ENCODE measurements at regions not wholly inside any gene's neighbourhood (a gene's known extent, or its start where the extent isn't known, plus 50 kb on each side); places are given as distances from the start of the nearest gene placed in this dataset.

DNA sequence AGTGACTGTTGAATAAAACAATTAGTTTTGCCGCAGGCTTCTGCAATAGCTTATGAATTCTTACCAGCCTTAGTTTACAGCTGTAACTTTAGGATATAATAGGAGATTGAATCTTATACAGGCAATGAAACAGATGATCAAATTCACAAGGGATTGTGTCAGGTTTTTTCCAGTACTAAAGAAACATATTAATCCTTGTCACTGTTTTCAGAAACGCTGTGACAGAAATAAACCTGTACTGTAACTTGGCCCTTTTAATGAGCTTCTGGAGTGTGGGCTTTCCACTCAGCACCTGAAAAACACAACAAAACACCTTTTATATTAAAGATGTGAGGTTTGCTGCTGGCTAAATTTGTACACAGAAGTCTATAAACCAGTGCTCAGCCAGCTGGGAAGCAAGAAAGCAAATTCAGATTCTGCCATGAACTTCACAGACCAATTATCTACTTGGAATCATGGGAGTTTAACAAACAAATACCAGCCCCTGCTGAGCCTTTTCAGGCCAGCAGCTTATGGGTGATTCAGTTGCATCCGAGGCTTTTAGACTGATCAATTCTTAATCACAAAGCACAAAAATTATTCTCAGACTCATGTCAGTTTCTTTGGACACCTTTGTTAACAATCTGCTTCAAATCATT is 109.5 kb downstream of the FOXG1 start:
- no peak overlapping the region for H3K27ac ChIP-seq (ENCODE audit: low read length)
- H3K4me3 ChIP-seq (ENCODE audit: low read length) = no peak overlapping the region
- H3K36me3 ChIP-seq (replicated peaks; ENCODE audit: low read depth, low read length) = no peaks in the 10 kb centered on the region
- H3K4me2 ChIP-seq (ENCODE audit: low read length) = no peak overlapping the region
- no peaks in the 10 kb centered on the region for H4K20me1 ChIP-seq (ENCODE audit: insufficient read depth, low read length)
- H3K27me3 ChIP-seq (ENCODE audit: low read depth, low read length) = no peaks in the 10 kb centered on the region
- H3K79me2 ChIP-seq (ENCODE audit: low read length) = no peaks in the 10 kb centered on the region
- H3K9me3 ChIP-seq (ENCODE audit: insufficient read depth, low read length) = no peaks in the 10 kb centered on the region
- H3K4me1 ChIP-seq (ENCODE audit: low read length) = no peaks in the 10 kb centered on the region
- no peak overlapping the region for H2AFZ ChIP-seq (ENCODE audit: low read depth, low read length)
- H3K9ac ChIP-seq (ENCODE audit: low read length) = no peak overlapping the region
- TF ChIP-seq EZH2phosphoT487 (IDR thresholded peaks at IDR 0.05; ENCODE audit: low read depth) (no peak), CTCF (IDR thresholded peaks at IDR 0.05; ENCODE audit: low read depth, low read length) (no peak)

- Histone ChIP-seq H3K36me3 (replicated peaks; ENCODE audit: low read depth, low read length) (no peaks in the 10 kb centered on the region), H3K4me3 (ENCODE audit: low read length) (no peak overlapping the region), H3K9ac (ENCODE audit: low read length) (no peak overlapping the region), H2AFZ (ENCODE audit: low read depth, low read length) (no peak overlapping the region), H3K9me3 (ENCODE audit: insufficient read depth, low read length) (no peaks in the 10 kb centered on the region), H3K79me2 (ENCODE audit: low read length) (no peaks in the 10 kb centered on the region), H3K4me2 (ENCODE audit: low read length) (no peak overlapping the region), H3K27me3 (ENCODE audit: low read depth, low read length) (no peaks in the 10 kb centered on the region), H3K4me1 (ENCODE audit: low read length) (no peaks in the 10 kb centered on the region), H4K20me1 (ENCODE audit: insufficient read depth, low read length) (no peaks in the 10 kb centered on the region), H3K27ac (ENCODE audit: low read length) (no peak overlapping the region)
- TF ChIP-seq CTCF (IDR thresholded peaks at IDR 0.05; ENCODE audit: low read depth, low read length) = no peak
- no peak for TF ChIP-seq EZH2phosphoT487 (IDR thresholded peaks at IDR 0.05; ENCODE audit: low read depth)
These were observed 110.0 kb downstream of the FOXG1 start for GRCh38 chr14:28876572-28876945.

- Histone ChIP-seq H3K4me2 (ENCODE audit: low read length) (no peak overlapping the region), H3K4me3 (ENCODE audit: low read length) (no peak overlapping the region), H3K4me1 (ENCODE audit: low read length) (no peaks in the 10 kb centered on the region), H3K79me2 (ENCODE audit: low read length) (no peaks in the 10 kb centered on the region), H3K27me3 (ENCODE audit: low read depth, low read length) (no peaks in the 10 kb centered on the region), H2AFZ (ENCODE audit: low read depth, low read length) (no peak overlapping the region), H3K27ac (ENCODE audit: low read length) (no peak overlapping the region), H4K20me1 (ENCODE audit: insufficient read depth, low read length) (no peaks in the 10 kb centered on the region), H3K36me3 (replicated peaks; ENCODE audit: low read depth, low read length) (no peaks in the 10 kb centered on the region), H3K9ac (ENCODE audit: low read length) (no peak overlapping the region), H3K9me3 (ENCODE audit: insufficient read depth, low read length) (no peaks in the 10 kb centered on the region)
- TF ChIP-seq CTCF (IDR thresholded peaks at IDR 0.05; ENCODE audit: low read depth, low read length) (no peak), EZH2phosphoT487 (IDR thresholded peaks at IDR 0.05; ENCODE audit: low read depth) (no peak)
These were observed 111.3 kb downstream of the FOXG1 start for GRCh38 chr14:28877923-28878322.

GRCh38 chr14:28879573-28879996 is 113.0 kb downstream of the FOXG1 start:
- no peak overlapping the region for H3K4me3 ChIP-seq (ENCODE audit: low read length)
- H3K4me2 ChIP-seq (ENCODE audit: low read length) = no peak overlapping the region
- TF ChIP-seq CTCF (IDR thresholded peaks at IDR 0.05; ENCODE audit: low read depth, low read length) = no peak
- no peak for TF ChIP-seq EZH2phosphoT487 (IDR thresholded peaks at IDR 0.05; ENCODE audit: low read depth)
- H3K27me3 ChIP-seq (ENCODE audit: low read depth, low read length) = no peaks in the 10 kb centered on the region
- no peak overlapping the region for H3K27ac ChIP-seq (ENCODE audit: low read length)
- no peaks in the 10 kb centered on the region for H3K79me2 ChIP-seq (ENCODE audit: low read length)
- H2AFZ ChIP-seq (ENCODE audit: low read depth, low read length) = no peak overlapping the region
- H3K36me3 ChIP-seq (replicated peaks; ENCODE audit: low read depth, low read length) = no peaks in the 10 kb centered on the region
- H3K9me3 ChIP-seq (ENCODE audit: insufficient read depth, low read length) = no peaks in the 10 kb centered on the region
- no peak overlapping the region for H3K9ac ChIP-seq (ENCODE audit: low read length)
- no peaks in the 10 kb centered on the region for H3K4me1 ChIP-seq (ENCODE audit: low read length)
- H4K20me1 ChIP-seq (ENCODE audit: insufficient read depth, low read length) = no peaks in the 10 kb centered on the region

Data from OCI-LY3 (cell line).